ENCODE measurements at regions not wholly inside any gene's neighbourhood (a gene's known extent, or its start where the extent isn't known, plus 50 kb on each side); places are given as distances from the start of the nearest gene placed in this dataset.

DNA sequence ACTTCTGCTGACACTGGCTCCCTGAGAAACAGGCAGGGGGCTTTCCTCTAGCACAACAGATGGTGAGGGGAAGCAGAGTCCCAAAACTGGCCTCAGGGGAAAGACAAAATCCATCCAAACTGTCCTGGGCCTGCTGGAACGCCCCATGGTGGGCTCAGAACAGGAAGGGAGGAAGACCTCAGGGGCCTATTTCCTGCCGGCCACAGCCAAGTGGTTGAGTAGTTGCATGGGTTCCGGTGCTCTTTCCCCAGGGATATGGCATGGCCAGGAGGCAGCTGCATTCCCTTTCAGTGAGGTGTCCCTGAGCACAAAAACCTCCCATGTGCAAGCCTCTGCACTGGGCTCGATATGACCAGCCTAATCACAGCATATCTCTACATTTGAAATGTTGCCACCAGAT is 303.0 kb upstream of the IRX5 start:
- Histone ChIP-seq H3K4me3 (ENCODE audit: insufficient read length, low read depth) (no peak overlapping the region), H3K36me3 (ENCODE audit: insufficient read depth, insufficient read length, low read length) (no peaks in the 10 kb centered on the region), H3K9me3 (ENCODE audit: insufficient read depth, low read length) (no peaks in the 10 kb centered on the region), H3K27me3 (ENCODE audit: insufficient read depth, insufficient read length) (no peaks in the 10 kb centered on the region), H3K9ac (ENCODE audit: insufficient read length, low read depth) (no peak overlapping the region), H3K4me1 (ENCODE audit: insufficient read depth, insufficient read length) (peaks cover 4% of the 10 kb centered on the region)
- TF ChIP-seq YY1 (IDR thresholded peaks at IDR 0.05; ENCODE audit: insufficient read depth, insufficient read length) (no peak), ZNF274 (IDR thresholded peaks at IDR 0.05; ENCODE audit: low read depth, low read length) (no peak), SUZ12 (IDR thresholded peaks at IDR 0.05; ENCODE audit: extremely low read depth, insufficient read depth, insufficient read length) (no peak)
- no peak for DNase-seq (ENCODE audit: low read depth, low spot score)

- Histone ChIP-seq H3K9ac (ENCODE audit: insufficient read length, low read depth) (no peak overlapping the region), H3K9me3 (ENCODE audit: insufficient read depth, low read length) (0 out of 2 replicates have a peak, but pooled peaks cover 4% of the 10 kb centered on the region), H3K36me3 (ENCODE audit: insufficient read depth, insufficient read length, low read length) (no peaks in the 10 kb centered on the region), H3K4me3 (ENCODE audit: insufficient read length, low read depth) (no peak overlapping the region), H3K27me3 (ENCODE audit: insufficient read depth, insufficient read length) (no peaks in the 10 kb centered on the region), H3K4me1 (ENCODE audit: insufficient read depth, insufficient read length) (peaks cover 4% of the 10 kb centered on the region)
- TF ChIP-seq ZNF274 (IDR thresholded peaks at IDR 0.05; ENCODE audit: low read depth, low read length) (no peak), YY1 (IDR thresholded peaks at IDR 0.05; ENCODE audit: insufficient read depth, insufficient read length) (no peak), SUZ12 (IDR thresholded peaks at IDR 0.05; ENCODE audit: extremely low read depth, insufficient read depth, insufficient read length) (no peak)
- no peak for DNase-seq (ENCODE audit: low read depth, low spot score)
Observed at GRCh38 chr16:54623636-54624035, 307.0 kb upstream of the IRX5 start.

DNA sequence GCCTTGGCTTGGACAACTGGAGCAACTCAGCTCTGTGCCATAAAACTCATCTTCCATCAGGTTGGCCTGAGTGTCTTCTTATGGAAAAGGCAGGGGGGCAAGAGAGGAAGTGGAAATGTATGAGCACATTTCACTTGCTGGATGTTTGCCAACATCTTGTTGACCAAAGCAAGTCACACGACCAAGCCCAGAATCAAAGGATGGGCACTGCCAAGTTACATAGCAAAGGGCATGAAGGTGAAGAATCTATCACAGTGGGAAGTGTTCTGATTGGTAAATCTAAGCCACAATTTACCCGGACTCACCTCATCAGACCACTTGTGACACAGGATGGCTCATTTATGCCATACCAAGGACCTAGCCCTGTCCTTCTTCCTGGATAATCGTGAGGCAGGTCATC is 310.5 kb upstream of the IRX5 start:
- TF ChIP-seq YY1 (IDR thresholded peaks at IDR 0.05; ENCODE audit: insufficient read depth, insufficient read length) (no peak), ZNF274 (IDR thresholded peaks at IDR 0.05; ENCODE audit: low read depth, low read length) (no peak), SUZ12 (IDR thresholded peaks at IDR 0.05; ENCODE audit: extremely low read depth, insufficient read depth, insufficient read length) (no peak)
- Histone ChIP-seq H3K36me3 (ENCODE audit: insufficient read depth, insufficient read length, low read length) (no peaks in the 10 kb centered on the region), H3K9me3 (ENCODE audit: insufficient read depth, low read length) (0 out of 2 replicates have a peak, but pooled peaks cover 4% of the 10 kb centered on the region), H3K4me1 (ENCODE audit: insufficient read depth, insufficient read length) (no peaks in the 10 kb centered on the region), H3K4me3 (ENCODE audit: insufficient read length, low read depth) (no peak overlapping the region), H3K9ac (ENCODE audit: insufficient read length, low read depth) (no peak overlapping the region), H3K27me3 (ENCODE audit: insufficient read depth, insufficient read length) (no peaks in the 10 kb centered on the region)
- DNase-seq (ENCODE audit: low read depth, low spot score), result no peak

GRCh38 chr16:54616610-54617009 is 314.1 kb upstream of the IRX5 start:
- no peaks in the 10 kb centered on the region for H3K27me3 ChIP-seq (ENCODE audit: insufficient read depth, insufficient read length)
- H3K4me1 ChIP-seq (ENCODE audit: insufficient read depth, insufficient read length), result no peaks in the 10 kb centered on the region
- TF ChIP-seq SUZ12 (IDR thresholded peaks at IDR 0.05; ENCODE audit: extremely low read depth, insufficient read depth, insufficient read length) (no peak), YY1 (IDR thresholded peaks at IDR 0.05; ENCODE audit: insufficient read depth, insufficient read length) (no peak), ZNF274 (IDR thresholded peaks at IDR 0.05; ENCODE audit: low read depth, low read length) (no peak)

DNA sequence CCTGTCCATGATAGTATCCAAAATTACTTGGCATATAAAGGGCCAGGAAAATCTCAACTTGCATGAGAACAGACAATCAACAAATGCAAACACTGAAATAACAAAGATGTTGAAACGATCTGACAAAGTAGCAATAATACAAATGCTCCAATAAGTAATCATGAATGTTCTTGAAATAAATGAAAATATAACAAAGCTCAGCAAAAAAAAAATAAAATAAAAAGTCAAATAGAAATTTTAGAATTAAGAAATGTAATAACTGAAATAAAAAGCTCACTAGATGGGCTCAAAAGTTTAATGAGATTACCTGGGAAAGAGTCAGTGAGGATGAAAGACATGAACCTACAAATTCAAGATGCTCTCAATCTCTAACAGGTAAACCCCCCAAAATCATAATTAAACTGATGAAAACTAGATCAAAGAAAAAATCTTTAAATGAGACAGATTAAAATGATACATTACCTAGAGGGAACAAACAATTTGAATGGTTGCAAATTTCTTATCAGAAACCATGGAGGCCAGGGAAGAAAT is 319.0 kb upstream of the IRX3 start:
- no peaks in the 10 kb centered on the region for H3K36me3 ChIP-seq (ENCODE audit: insufficient read depth, insufficient read length, low read length)
- peaks cover 17% of the 10 kb centered on the region for H3K9me3 ChIP-seq (ENCODE audit: insufficient read depth, low read length)
- no peaks in the 10 kb centered on the region for H3K4me1 ChIP-seq (ENCODE audit: insufficient read depth, insufficient read length)
- H3K9ac ChIP-seq (ENCODE audit: insufficient read length, low read depth), result no peak overlapping the region
- TF ChIP-seq YY1 (IDR thresholded peaks at IDR 0.05; ENCODE audit: insufficient read depth, insufficient read length) (no peak), SUZ12 (IDR thresholded peaks at IDR 0.05; ENCODE audit: extremely low read depth, insufficient read depth, insufficient read length) (no peak), ZNF274 (IDR thresholded peaks at IDR 0.05; ENCODE audit: low read depth, low read length) (no peak)
- no peak for DNase-seq (ENCODE audit: low read depth, low spot score)
- no peaks in the 10 kb centered on the region for H3K27me3 ChIP-seq (ENCODE audit: insufficient read depth, insufficient read length)
- no peak overlapping the region for H3K4me3 ChIP-seq (ENCODE audit: insufficient read length, low read depth)

More at GRCh38 chr16:54616610-54617009, 314.1 kb upstream of the IRX5 start:
- DNase-seq (ENCODE audit: low read depth, low spot score), result no peak
- no peak overlapping the region for H3K4me3 ChIP-seq (ENCODE audit: insufficient read length, low read depth)
- H3K36me3 ChIP-seq (ENCODE audit: insufficient read depth, insufficient read length, low read length), result no peaks in the 10 kb centered on the region
- H3K9me3 ChIP-seq (ENCODE audit: insufficient read depth, low read length), result 0 out of 2 replicates have a peak, but pooled peaks cover 4% of the 10 kb centered on the region
- no peak overlapping the region for H3K9ac ChIP-seq (ENCODE audit: insufficient read length, low read depth)

- H3K36me3 ChIP-seq (ENCODE audit: insufficient read depth, insufficient read length, low read length), result no peaks in the 10 kb centered on the region
- H3K4me3 ChIP-seq (ENCODE audit: insufficient read length, low read depth), result no peak overlapping the region
- H3K9ac ChIP-seq (ENCODE audit: insufficient read length, low read depth), result no peak overlapping the region
- H3K27me3 ChIP-seq (ENCODE audit: insufficient read depth, insufficient read length), result no peaks in the 10 kb centered on the region
- no peak for TF ChIP-seq YY1 (IDR thresholded peaks at IDR 0.05; ENCODE audit: insufficient read depth, insufficient read length)
- TF ChIP-seq ZNF274 (IDR thresholded peaks at IDR 0.05; ENCODE audit: low read depth, low read length), result no peak
- no peak for TF ChIP-seq SUZ12 (IDR thresholded peaks at IDR 0.05; ENCODE audit: extremely low read depth, insufficient read depth, insufficient read length)
- no peak for DNase-seq (ENCODE audit: low read depth, low spot score)
- no peaks in the 10 kb centered on the region for H3K4me1 ChIP-seq (ENCODE audit: insufficient read depth, insufficient read length)
- H3K9me3 ChIP-seq (ENCODE audit: insufficient read depth, low read length), result peaks cover 17% of the 10 kb centered on the region
Observed at GRCh38 chr16:54602666-54603065, 316.1 kb upstream of the IRX3 start.

GRCh38 chr16:54597222-54597621 is 310.6 kb upstream of the IRX3 start:
- TF ChIP-seq YY1 (IDR thresholded peaks at IDR 0.05; ENCODE audit: insufficient read depth, insufficient read length), result no peak
- TF ChIP-seq ZNF274 (IDR thresholded peaks at IDR 0.05; ENCODE audit: low read depth, low read length), result no peak
- TF ChIP-seq SUZ12 (IDR thresholded peaks at IDR 0.05; ENCODE audit: extremely low read depth, insufficient read depth, insufficient read length), result no peak
- H3K27me3 ChIP-seq (ENCODE audit: insufficient read depth, insufficient read length), result peaks cover 15% of the 10 kb centered on the region
- no peak overlapping the region for H3K4me3 ChIP-seq (ENCODE audit: insufficient read length, low read depth)
- H3K9me3 ChIP-seq (ENCODE audit: insufficient read depth, low read length), result no peaks in the 10 kb centered on the region; the same call in 1 of the 2 replicates
- H3K9ac ChIP-seq (ENCODE audit: insufficient read length, low read depth), result no peak overlapping the region
- no peaks in the 10 kb centered on the region for H3K36me3 ChIP-seq (ENCODE audit: insufficient read depth, insufficient read length, low read length)
- H3K4me1 ChIP-seq (ENCODE audit: insufficient read depth, insufficient read length), result peaks cover 5% of the 10 kb centered on the region
- DNase-seq (ENCODE audit: low read depth, low spot score), result no peak

Data from NT2/D1 (cell line).